IgD-negative memory B cell (primary cell): ENCODE measurements at regions not wholly inside any gene's neighbourhood (a gene's known extent, or its start where the extent isn't known, plus 50 kb on each side); places are given as distances from the start of the nearest gene placed in this dataset.
"Not testable (repeated sequence)": the region's sequence is repeated elsewhere in the genome, so short reads cannot be mapped to it uniquely, and the experiment has no call there.

Experiments
- H3K27ac Mint-ChIP-seq, 3 donors: one replicate each; pipeline ENCODE4 v1.8.0; 2020 to 2022; ENCODE audit warnings: mild to moderate bottlenecking in 3 of 3, mixed read lengths in 3 of 3, moderate library complexity in 1 of 3
- H3K27me3 Mint-ChIP-seq: one replicate; pipeline ENCODE4 v1.8.0; 2021; ENCODE audit warnings: mixed read lengths
- H3K36me3 Mint-ChIP-seq: one replicate; pipeline ENCODE4 v1.8.0; 2020; ENCODE audit warnings: mild to moderate bottlenecking, mixed read lengths
- H3K4me1 Mint-ChIP-seq, 3 donors: one replicate each; pipeline ENCODE4 v1.8.0; 2020 to 2022; ENCODE audit warnings: mixed read lengths in 3 of 3, mild to moderate bottlenecking in 1 of 3
- H3K4me3 Mint-ChIP-seq, 4 donors: one replicate each; pipeline ENCODE4 v1.8.0; 2020 to 2022; ENCODE audit warnings: mild to moderate bottlenecking in 4 of 4, mixed read lengths in 4 of 4, moderate library complexity in 3 of 4
- H3K9me3 Mint-ChIP-seq, 3 donors: one replicate each; pipeline ENCODE4 v1.8.0; 2020 to 2021; ENCODE audit warnings: mixed read lengths in 3 of 3, mild to moderate bottlenecking in 1 of 3

DNA sequence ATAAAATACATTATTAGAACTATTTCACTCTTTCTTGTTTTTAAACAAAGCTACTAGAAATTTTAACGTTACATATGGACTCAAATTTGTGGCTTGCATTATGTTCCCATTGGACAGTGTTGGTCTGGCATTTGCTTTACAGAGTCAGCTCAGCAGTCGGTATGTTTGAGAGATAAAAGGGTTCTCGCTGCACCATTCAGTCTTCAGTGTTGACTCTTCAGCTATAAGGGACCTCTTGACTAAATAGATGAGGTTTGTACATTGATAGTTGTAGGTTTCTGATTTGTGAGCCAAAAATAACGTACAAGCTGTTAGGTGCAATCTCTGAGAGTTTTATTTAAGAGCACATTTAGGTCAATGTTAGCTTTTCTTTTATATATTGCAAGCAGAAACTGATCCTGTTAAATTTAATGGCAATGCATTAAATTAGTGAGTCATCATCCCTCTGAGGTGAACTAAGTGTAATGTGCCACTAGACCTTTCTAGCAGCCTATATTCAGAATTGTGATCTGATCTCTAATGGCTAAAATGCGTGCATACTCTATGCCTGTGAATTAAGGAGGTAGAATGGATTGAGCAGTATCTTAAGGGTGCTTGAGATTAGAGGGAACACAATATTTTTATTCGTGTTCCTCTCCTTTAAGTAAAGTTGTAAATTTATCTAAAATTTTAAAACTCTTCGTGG lies 485.6 kb upstream of the SYNCRIP start:
- Mint-ChIP-seq H3K4me3 (no peak overlapping the region), H3K27me3 (no peaks in the 10 kb centered on the region), H3K27ac (no peak overlapping the region), H3K4me1 (no peaks in the 10 kb centered on the region), H3K9me3 (peaks cover 7 to 11% (median 9%) of the 10 kb centered on the region in 3 donors), H3K36me3 (no peaks in the 10 kb centered on the region)

DNA sequence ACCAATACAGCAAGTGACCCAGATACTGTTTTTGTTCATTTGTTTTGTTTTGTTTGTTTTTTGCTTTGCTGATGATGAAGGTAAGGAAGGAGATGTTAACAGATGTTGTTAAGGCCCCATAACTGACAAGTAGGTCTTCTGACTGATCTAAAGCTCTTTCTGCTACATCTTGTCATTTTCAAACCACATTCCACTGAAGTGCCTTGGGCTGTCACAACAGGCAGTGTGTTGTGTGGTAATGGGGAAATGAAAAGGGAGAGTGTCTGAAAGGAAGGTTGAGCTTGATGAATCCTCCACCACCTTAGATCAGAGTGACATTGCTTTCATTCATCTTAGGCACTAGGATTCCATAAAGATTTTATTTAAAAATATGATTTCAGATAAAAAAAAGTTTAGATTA lies 479.4 kb upstream of the SYNCRIP start:
- Mint-ChIP-seq H3K4me1 (no peaks in the 10 kb centered on the region), H3K36me3 (no peaks in the 10 kb centered on the region), H3K4me3 (no peak overlapping the region), H3K27me3 (no peaks in the 10 kb centered on the region), H3K9me3 (no peaks in the 10 kb centered on the region), H3K27ac (no peak overlapping the region)

DNA sequence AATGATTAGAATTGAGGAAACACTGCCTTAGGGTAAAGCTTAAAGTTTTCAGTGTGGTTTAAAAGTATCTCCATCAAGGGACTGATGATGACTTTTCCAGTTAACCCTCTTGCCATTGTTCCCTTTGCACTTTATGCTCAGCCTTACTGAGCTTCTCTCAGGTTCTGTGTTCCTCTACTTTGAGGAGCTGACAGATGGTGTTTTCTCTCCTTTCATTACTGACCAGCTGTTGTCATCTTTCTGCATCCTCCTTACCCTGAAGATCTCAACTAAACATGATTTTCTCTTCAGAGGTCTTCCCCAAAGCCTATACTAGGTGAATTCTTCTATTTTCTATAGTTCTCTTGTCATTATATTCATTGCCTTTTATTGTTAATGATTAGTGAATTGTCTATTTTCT lies 475.6 kb upstream of the SYNCRIP start:
- peaks cover 0 to 7% (median 2%) of the 10 kb centered on the region in 3 donors for H3K9me3 Mint-ChIP-seq
- no peak overlapping the region for H3K4me3 Mint-ChIP-seq
- H3K4me1 Mint-ChIP-seq: no peaks in the 10 kb centered on the region
- H3K36me3 Mint-ChIP-seq: no peaks in the 10 kb centered on the region
- H3K27ac Mint-ChIP-seq: no peak overlapping the region
- H3K27me3 Mint-ChIP-seq: no peaks in the 10 kb centered on the region

DNA sequence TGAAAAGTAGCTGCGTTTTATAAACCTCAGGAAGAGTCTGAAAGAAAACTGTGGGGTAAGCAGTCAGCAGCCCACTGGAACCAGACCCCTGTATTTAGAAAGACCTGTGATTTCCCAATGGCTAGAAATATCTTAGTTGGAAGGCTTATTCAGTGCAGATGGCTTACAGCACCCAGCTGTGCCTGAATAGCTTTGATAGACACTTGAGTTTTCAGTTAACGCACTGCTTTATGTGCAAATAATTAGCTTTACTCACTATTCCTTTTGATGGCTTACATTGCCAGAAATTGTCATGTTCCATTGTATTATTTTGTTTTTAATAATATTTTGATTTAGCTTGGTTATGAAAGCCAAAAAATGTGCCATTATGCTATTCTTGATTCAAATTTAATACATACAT lies 465.3 kb upstream of the SYNCRIP start:
- Mint-ChIP-seq H3K27me3 (no peaks in the 10 kb centered on the region), H3K4me3 (no peak overlapping the region), H3K36me3 (no peaks in the 10 kb centered on the region), H3K27ac (no peak overlapping the region), H3K9me3 (peaks cover 0 to 13% (median 4%) of the 10 kb centered on the region in 3 donors), H3K4me1 (no peaks in the 10 kb centered on the region)

DNA sequence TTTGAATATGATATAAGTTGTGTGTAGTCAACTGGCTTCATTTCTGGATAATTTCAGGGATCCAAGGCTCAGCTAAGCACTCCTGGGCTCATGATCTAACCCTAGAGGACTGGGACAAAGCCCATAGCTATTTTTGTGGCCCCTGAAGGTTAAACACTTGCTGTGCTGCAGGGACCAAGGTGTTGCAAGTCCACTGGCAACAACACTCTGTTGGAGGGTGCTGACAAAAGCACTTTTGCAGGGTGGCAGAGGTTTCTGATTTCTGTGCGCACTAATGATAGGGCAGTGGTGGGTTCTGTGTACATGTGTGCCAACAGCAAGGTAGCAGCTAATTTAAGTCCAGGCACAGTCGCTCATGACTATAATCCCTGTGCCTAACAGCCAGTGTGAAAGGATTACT lies 445.3 kb upstream of the SYNCRIP start:
- Mint-ChIP-seq H3K27ac (no peak overlapping the region), H3K9me3 (peaks cover 4 to 14% (median 12%) of the 10 kb centered on the region in 3 donors), H3K4me1 (peaks cover 0 to 1% (median 0%) of the 10 kb centered on the region in 3 donors), H3K4me3 (peak overlapping the region in 1 of 4 donors; percentile 13), H3K27me3 (no peaks in the 10 kb centered on the region), H3K36me3 (no peaks in the 10 kb centered on the region)

DNA sequence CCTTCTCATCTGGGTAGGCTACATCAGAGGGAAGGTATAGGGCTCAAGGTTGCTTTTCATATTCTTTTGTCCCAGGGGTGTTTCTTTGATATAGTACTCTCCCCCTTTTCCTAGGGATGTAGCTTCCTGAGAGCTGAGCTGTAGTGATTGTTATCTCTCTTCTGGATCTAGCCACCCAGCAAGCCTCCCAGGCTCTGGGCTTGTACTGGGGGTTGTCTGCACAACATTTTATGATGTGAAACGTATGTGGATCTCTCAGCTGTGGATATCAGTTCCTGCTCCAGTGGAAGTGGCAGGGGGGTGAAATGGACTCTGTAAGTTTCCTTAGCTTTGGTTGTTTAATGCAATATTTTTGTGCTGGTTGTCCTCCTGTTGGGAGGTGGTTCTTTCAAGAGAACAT lies 437.3 kb upstream of the SYNCRIP start:
- no peaks in the 10 kb centered on the region for H3K27me3 Mint-ChIP-seq
- H3K4me3 Mint-ChIP-seq: no peak overlapping the region
- H3K27ac Mint-ChIP-seq: no peak overlapping the region
- H3K4me1 Mint-ChIP-seq: no peaks in the 10 kb centered on the region
- peaks cover 2 to 8% (median 5%) of the 10 kb centered on the region in 3 donors for H3K9me3 Mint-ChIP-seq
- no peaks in the 10 kb centered on the region for H3K36me3 Mint-ChIP-seq

DNA sequence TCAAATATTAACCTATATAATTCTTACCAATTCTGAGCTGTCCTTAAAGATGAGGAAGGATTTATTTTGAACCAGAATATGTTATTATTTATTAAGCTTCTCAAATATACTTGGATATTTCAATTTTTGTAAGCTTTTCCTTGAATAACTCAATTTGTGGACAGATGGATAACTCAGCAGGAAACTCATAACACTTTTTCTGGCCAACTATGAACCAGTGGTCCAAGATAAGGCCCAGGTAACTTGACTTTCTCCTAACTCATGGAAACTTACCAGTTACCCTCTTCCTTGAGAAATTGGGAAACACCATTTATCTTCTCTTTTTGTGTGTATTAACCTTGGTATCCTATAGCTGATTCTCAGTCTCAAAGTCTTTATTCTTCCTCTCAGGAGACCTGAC lies 427.5 kb upstream of the SYNCRIP start:
- H3K27me3 Mint-ChIP-seq: no peaks in the 10 kb centered on the region
- no peaks in the 10 kb centered on the region for H3K4me1 Mint-ChIP-seq
- no peak overlapping the region for H3K27ac Mint-ChIP-seq
- H3K4me3 Mint-ChIP-seq: no peak overlapping the region
- H3K9me3 Mint-ChIP-seq: peaks cover 3 to 8% (median 4%) of the 10 kb centered on the region in 3 donors
- H3K36me3 Mint-ChIP-seq: no peaks in the 10 kb centered on the region

DNA sequence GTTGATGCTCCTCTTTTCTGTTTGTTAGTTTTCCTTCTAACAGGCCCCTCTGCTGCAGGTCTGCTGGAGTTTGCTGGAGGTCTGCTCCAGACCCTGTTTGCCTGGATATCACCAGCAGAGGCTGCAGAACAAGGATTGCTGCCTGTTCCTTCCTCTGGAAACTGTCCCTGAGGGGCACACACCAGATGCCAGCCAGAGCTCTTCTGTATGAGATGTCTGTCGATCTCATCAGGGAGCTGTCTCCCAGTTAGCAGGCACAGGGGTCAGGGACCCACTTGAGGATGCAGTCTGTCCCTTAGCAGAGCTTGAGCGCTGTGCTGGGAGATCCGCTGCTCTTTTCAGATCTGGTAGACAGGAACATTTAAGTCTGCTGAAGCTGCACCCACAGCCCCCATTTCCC lies 422.3 kb upstream of the SYNCRIP start:
- H3K4me1 Mint-ChIP-seq: not testable (repeated sequence)

DNA sequence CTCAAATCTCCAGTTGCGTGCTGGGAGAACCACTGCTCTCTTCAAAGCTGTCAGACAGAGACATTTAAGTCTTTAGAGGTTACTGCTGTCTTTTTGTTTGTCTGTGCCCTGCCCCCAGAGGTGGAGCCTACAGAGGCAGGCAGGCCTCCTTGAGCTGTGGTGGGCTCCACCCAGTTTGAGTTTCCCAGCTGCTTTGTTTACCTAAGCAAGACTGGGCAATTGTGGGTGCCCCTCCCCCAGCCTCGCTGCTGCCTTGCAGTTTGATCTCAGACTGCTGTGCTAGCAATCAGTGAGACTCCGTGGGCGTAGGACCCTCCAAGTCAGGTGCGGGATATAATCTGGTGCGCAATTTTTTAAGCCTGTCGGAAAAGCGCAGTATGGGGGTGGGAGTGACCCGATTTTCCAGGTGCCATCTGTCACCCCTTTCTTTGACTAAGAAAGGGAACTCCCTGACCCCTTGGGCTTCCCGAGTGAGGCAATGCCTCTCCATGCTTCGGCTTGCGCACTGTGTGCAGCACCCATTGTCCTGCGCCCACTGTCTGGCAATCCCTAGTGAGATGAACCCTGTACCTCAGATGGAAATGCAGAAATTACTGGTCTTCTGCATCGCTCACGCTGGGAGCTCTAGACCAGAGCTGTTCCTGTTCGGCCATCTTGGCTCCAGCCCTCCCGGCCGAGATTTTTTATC lies 414.8 kb upstream of the SYNCRIP start:
- not testable (repeated sequence) for H3K4me3 Mint-ChIP-seq, H3K27ac Mint-ChIP-seq, H3K4me1 Mint-ChIP-seq, H3K27me3 Mint-ChIP-seq, H3K36me3 Mint-ChIP-seq
- H3K9me3 Mint-ChIP-seq: peaks cover 3 to 11% (median 4%) of the 10 kb centered on the region in 3 donors

More for the DNA sequence above, 422.3 kb upstream of the SYNCRIP start:
- not testable (repeated sequence) for H3K27ac Mint-ChIP-seq, H3K4me3 Mint-ChIP-seq, H3K36me3 Mint-ChIP-seq, H3K27me3 Mint-ChIP-seq
- H3K9me3 Mint-ChIP-seq: peaks cover 3 to 12% (median 6%) of the 10 kb centered on the region in 3 donors

DNA sequence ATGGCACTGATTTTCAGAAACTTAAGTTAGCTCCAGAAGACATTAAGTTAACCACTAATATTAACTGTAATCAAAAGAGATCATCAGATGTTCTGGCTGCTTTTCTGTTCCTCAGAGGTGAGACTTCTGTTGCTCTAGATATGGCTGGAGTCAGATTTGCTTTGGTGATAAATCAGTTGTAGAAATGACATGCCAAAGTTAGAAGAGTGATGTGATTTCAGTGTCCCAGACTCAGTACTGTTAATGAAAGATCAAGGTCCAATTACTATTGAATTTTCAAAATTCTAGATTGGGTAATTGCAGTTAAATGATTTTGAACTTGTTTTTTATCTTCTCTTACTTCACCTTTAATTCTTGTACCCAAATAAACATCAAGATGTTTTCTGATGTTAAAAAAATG lies 402.4 kb upstream of the SYNCRIP start:
- no peaks in the 10 kb centered on the region for H3K27me3 Mint-ChIP-seq
- H3K4me3 Mint-ChIP-seq: no peak overlapping the region

DNA sequence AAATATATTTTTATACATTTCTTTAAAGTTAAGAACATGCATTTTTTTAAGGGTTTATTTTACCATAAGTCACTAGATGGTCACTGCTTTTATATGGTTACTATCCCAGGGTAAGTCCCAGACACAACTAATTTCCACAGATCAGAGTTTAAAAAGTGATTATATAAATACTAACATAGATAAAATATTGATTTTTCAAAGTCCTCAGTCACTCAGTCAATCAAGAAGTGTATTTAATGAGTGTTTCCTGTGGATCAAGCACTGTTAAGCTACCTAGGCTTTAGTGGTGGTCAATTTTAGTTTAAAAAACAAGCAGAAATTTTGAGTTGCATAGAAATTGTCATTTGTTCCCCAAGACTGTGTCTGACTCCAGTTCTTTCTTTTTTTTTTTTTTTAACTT lies 399.5 kb upstream of the SYNCRIP start:
- Mint-ChIP-seq H3K36me3 (peaks cover 2% of the 10 kb centered on the region), H3K27me3 (no peaks in the 10 kb centered on the region), H3K9me3 (peaks cover 1 to 6% (median 5%) of the 10 kb centered on the region in 3 donors), H3K4me1 (no peaks in the 10 kb centered on the region), H3K27ac (no peak overlapping the region), H3K4me3 (no peak overlapping the region)

More for the DNA sequence above, 402.4 kb upstream of the SYNCRIP start:
- peaks cover 2% of the 10 kb centered on the region for H3K36me3 Mint-ChIP-seq
- no peaks in the 10 kb centered on the region for H3K4me1 Mint-ChIP-seq
- peaks cover 5 to 17% (median 8%) of the 10 kb centered on the region in 3 donors for H3K9me3 Mint-ChIP-seq
- H3K27ac Mint-ChIP-seq: no peak overlapping the region

DNA sequence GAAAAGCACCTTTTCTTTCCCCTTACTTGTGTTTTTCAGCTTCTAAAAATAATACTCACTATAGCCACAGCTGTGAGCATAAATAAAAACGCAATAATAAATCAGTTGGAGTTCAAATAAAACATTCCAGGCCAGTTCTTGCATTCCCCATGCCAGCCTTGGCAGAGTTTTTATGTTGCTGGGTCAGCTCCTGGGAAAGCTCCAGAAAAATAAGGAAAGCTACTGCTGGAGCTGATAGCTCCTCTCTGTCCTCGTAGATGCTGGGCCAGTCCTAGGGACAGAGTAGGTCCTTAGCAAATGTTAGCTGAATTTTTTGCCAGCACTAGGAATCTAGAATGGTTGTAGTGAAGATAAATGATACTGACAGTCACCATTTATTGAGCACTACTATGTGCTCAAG lies 389.0 kb upstream of the SYNCRIP start:
- no peaks in the 10 kb centered on the region for H3K36me3 Mint-ChIP-seq
- no peak overlapping the region for H3K27ac Mint-ChIP-seq
- no peak overlapping the region for H3K4me3 Mint-ChIP-seq
- H3K27me3 Mint-ChIP-seq: no peaks in the 10 kb centered on the region
- no peaks in the 10 kb centered on the region for H3K4me1 Mint-ChIP-seq
- peaks cover 1 to 5% (median 4%) of the 10 kb centered on the region in 3 donors for H3K9me3 Mint-ChIP-seq

DNA sequence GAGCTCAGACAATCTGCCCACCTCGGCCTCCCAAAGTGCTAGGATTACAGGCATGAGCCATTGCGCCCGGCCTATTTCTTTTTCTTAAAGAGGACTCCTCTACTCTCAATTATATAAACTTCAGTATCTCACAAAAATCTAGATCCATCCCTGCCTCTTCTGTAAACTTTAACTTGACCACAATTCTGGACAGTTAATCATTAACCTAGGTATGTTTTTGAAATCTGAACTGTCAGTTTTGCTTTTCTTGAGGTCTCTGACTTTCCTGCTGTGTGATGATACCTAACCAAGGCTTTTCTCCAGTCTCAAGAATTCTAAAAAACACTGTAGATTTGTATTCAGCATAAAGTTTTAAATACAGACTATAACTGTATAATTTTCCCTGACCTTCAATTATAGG lies 388.2 kb upstream of the SYNCRIP start:
- Mint-ChIP-seq H3K4me3 (no peak overlapping the region), H3K9me3 (peaks cover 1 to 5% (median 4%) of the 10 kb centered on the region in 3 donors), H3K36me3 (no peaks in the 10 kb centered on the region), H3K4me1 (no peaks in the 10 kb centered on the region), H3K27me3 (no peaks in the 10 kb centered on the region), H3K27ac (no peak overlapping the region)

DNA sequence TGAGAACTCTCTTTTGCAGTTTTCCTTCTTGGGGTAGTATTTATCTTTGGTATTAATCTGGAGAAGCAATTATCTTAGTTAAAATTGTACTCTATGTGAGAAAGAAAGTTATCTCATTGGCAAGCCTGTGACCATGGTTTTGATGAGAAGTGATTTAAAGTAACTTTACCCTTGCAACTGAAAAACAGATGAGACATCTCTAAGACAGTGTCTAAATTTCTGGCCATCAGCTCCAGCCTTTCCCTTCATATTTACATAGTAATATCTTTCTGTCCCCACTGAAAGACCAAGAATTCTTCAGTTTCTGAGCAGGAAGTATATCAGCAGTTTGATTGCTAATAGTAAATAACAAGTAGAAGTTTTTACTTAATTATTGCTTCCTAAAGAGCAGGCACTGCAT lies 386.1 kb upstream of the SYNCRIP start:
- Mint-ChIP-seq H3K4me3 (no peak overlapping the region), H3K4me1 (no peaks in the 10 kb centered on the region), H3K27me3 (no peaks in the 10 kb centered on the region), H3K36me3 (no peaks in the 10 kb centered on the region), H3K27ac (no peak overlapping the region), H3K9me3 (peaks cover 1 to 5% (median 4%) of the 10 kb centered on the region in 3 donors)

DNA sequence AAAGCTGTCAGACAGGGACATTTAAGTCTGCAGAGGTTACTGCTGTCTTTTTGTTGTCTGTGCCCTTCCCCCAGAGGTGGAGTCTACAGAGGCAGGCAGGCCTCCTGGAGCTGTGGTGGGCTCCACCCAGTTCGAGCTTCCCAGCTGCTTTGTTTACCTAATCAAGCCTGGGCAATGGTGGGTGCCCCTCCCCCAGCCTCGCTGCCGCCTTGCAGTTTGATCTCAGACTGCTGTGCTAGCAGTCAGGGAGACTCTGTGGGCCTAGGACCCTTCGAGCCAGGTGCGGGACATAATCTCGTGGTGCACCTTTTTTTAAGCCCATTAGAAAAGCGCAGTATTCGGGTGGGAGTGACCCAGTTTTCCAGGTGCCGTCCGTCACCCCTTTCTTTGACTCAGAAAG lies 384.2 kb upstream of the SYNCRIP start:
- not testable (repeated sequence) for H3K36me3 Mint-ChIP-seq, H3K4me1 Mint-ChIP-seq, H3K27me3 Mint-ChIP-seq, H3K27ac Mint-ChIP-seq, H3K4me3 Mint-ChIP-seq, H3K9me3 Mint-ChIP-seq

DNA sequence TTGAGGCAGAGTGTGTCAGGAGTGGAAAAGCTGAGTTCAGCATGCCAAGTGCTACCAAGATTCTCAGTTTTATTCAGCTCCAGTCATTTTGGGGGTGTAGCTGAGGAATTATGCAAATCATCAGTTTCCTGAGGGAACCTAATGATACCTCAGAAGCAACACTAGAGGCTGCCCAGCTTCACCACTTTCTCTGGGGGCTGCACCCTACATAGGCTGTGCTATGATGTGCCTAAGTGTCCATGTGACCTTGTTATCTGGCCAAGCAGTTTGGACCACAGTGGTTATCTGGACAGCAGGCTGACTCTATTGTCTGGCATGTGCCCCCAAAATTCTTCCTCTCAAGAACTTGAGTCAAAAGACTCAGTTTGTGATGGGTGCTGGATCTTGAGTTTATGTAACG lies 374.6 kb upstream of the SYNCRIP start:
- H3K27ac Mint-ChIP-seq: peak overlapping the region in 1 of 3 donors; percentile 87
- H3K9me3 Mint-ChIP-seq: peaks cover 0 to 2% (median 0%) of the 10 kb centered on the region in 3 donors
- H3K4me3 Mint-ChIP-seq: no peak overlapping the region
- no peaks in the 10 kb centered on the region for H3K36me3 Mint-ChIP-seq
- H3K27me3 Mint-ChIP-seq: no peaks in the 10 kb centered on the region
- peaks cover 0 to 3% (median 0%) of the 10 kb centered on the region in 3 donors for H3K4me1 Mint-ChIP-seq
